Parathyroid adenoma (tissue), 2 donors: ENCODE measurements at regions not wholly inside any gene's neighbourhood (a gene's known extent, or its start where the extent isn't known, plus 50 kb on each side); places are given as distances from the start of the nearest gene placed in this dataset.

Experiments
- H2AFZ ChIP-seq: fragments of 300-600 bp; sonication (generic); one replicate; pipeline ENCODE4 v1.7.0; 2017; ENCODE audit warnings: antibody characterized with exemption, mild to moderate bottlenecking
- H3K27ac ChIP-seq: fragments of 300-600 bp; sonication (generic); one replicate; pipeline ENCODE4 v1.7.0; 2017
- H3K27me3 ChIP-seq: fragments of 300-600 bp; sonication (generic); one replicate; pipeline ENCODE4 v1.7.0; 2017; ENCODE audit warnings: low read length; ENCODE audit not compliant: control insufficient read depth, insufficient read depth
- H3K36me3 ChIP-seq: fragments of 300-600 bp; sonication (generic); one replicate; pipeline ENCODE4 v1.7.0; 2017; ENCODE audit warnings: low read length; ENCODE audit not compliant: control insufficient read depth, insufficient read depth
- H3K4me1 ChIP-seq: fragments of 300-600 bp; sonication (generic); one replicate; pipeline ENCODE4 v1.7.0; 2017; ENCODE audit warnings: control low read depth
- H3K4me2 ChIP-seq: fragments of 300-600 bp; sonication (generic); one replicate; pipeline ENCODE4 v1.7.0; 2017; ENCODE audit warnings: low read length
- H3K4me3 ChIP-seq: fragments of 300-600 bp; sonication (generic); one replicate; pipeline ENCODE4 v1.7.0; 2017; ENCODE audit warnings: low read depth, low read length
- H3K79me2 ChIP-seq: fragments of 300-600 bp; sonication (generic); one replicate; pipeline ENCODE4 v1.7.0; 2017; ENCODE audit warnings: control low read depth
- H3K9ac ChIP-seq: fragments of 300-600 bp; sonication (generic); one replicate; pipeline ENCODE4 v1.7.0; 2017; ENCODE audit warnings: mild to moderate bottlenecking
- H3K9me3 ChIP-seq: fragments of 300-600 bp; sonication (generic); one replicate; pipeline ENCODE4 v1.7.0; 2017; ENCODE audit warnings: low read length; ENCODE audit not compliant: control insufficient read depth
- CTCF ChIP-seq: fragments of 300-600 bp; sonication (generic); IDR thresholded peaks from one replicate; pipeline ENCODE4 v1.7.0; 2017; ENCODE audit warnings: antibody characterized with exemption, mild to moderate bottlenecking
- donor health status: primary hyperparathyroidism.

GRCh38 chrX:39149761-39150160 is 348.5 kb downstream of the MID1IP1 start:
- Histone ChIP-seq H3K36me3 (no peaks in the 10 kb centered on the region), H3K4me1 (no peaks in the 10 kb centered on the region), H2AFZ (no peak overlapping the region), H3K79me2 (no peaks in the 10 kb centered on the region), H3K9me3 (no peaks in the 10 kb centered on the region), H3K27me3 (no peaks in the 10 kb centered on the region), H3K27ac (no peak overlapping the region), H3K9ac (no peak overlapping the region), H3K4me2 (no peak overlapping the region), H3K4me3 (no peak overlapping the region)
- TF ChIP-seq CTCF: no peak

DNA sequence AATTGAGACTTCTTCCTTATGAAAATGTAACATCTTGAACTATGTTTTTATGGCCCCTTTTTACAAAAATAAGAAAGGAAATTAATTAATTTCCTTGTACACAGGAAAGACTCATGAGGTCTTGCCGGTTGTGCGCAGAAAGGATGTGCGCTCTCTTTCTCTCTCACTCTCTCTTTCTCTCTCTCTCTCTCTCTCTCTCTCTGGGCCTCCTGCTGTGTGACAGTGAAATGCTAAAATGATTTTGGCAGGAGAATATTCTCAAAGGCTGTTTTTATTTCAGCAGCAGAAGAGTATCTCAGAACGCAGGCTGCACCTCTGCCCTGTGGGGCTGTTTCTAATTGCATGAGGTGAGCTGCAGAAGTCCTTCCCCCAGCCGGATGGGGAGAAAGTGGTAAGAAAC is 349.0 kb downstream of the MID1IP1 start:
- no peaks in the 10 kb centered on the region for H3K9me3 ChIP-seq
- no peak overlapping the region for H3K9ac ChIP-seq
- H3K4me2 ChIP-seq: no peak overlapping the region
- no peak overlapping the region for H2AFZ ChIP-seq
- H3K4me1 ChIP-seq: no peaks in the 10 kb centered on the region
- no peaks in the 10 kb centered on the region for H3K79me2 ChIP-seq
- H3K27me3 ChIP-seq: no peaks in the 10 kb centered on the region
- no peaks in the 10 kb centered on the region for H3K36me3 ChIP-seq
- H3K4me3 ChIP-seq: no peak overlapping the region
- no peak overlapping the region for H3K27ac ChIP-seq
- TF ChIP-seq CTCF: no peak

GRCh38 chrX:39150621-39151020 is 349.4 kb downstream of the MID1IP1 start:
- Histone ChIP-seq H3K27me3 (no peaks in the 10 kb centered on the region), H3K36me3 (no peaks in the 10 kb centered on the region), H3K9me3 (no peaks in the 10 kb centered on the region), H2AFZ (no peak overlapping the region), H3K4me2 (no peak overlapping the region), H3K4me1 (no peaks in the 10 kb centered on the region), H3K4me3 (no peak overlapping the region), H3K27ac (no peak overlapping the region), H3K9ac (no peak overlapping the region), H3K79me2 (no peaks in the 10 kb centered on the region)
- TF ChIP-seq CTCF: no peak

GRCh38 chrX:39152106-39152649 is 350.9 kb downstream of the MID1IP1 start:
- Histone ChIP-seq H3K9ac (no peak overlapping the region), H3K4me1 (no peaks in the 10 kb centered on the region), H3K9me3 (no peaks in the 10 kb centered on the region), H3K27me3 (no peaks in the 10 kb centered on the region), H2AFZ (no peak overlapping the region), H3K27ac (no peak overlapping the region), H3K79me2 (no peaks in the 10 kb centered on the region), H3K4me2 (no peak overlapping the region), H3K4me3 (no peak overlapping the region), H3K36me3 (no peaks in the 10 kb centered on the region)
- TF ChIP-seq CTCF: no peak

DNA sequence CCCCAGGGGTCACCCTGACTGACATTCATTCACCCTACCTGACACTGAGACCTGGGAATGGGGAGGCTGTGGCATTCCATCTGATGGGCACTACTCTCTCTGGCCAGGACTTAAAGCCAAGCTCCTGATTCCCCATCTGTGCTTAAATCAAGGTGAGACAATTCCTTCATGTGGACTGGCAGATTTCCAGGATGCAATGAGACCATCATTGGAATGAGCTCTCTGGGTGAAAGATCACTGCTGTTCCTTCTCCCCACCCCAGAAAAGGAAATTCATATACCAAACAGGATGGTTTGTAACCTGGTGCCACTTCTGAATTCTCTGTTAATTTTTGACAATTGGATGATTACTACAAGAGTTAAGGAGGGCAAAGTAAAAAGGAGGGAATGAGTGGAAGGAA is 354.8 kb downstream of the MID1IP1 start:
- H3K4me3 ChIP-seq: no peak overlapping the region
- no peak overlapping the region for H3K9ac ChIP-seq
- H3K4me1 ChIP-seq: no peaks in the 10 kb centered on the region
- TF ChIP-seq CTCF: no peak
- H3K9me3 ChIP-seq: no peaks in the 10 kb centered on the region
- no peak overlapping the region for H3K4me2 ChIP-seq
- H3K36me3 ChIP-seq: no peaks in the 10 kb centered on the region
- H3K27ac ChIP-seq: no peak overlapping the region
- H3K79me2 ChIP-seq: no peaks in the 10 kb centered on the region
- H3K27me3 ChIP-seq: no peaks in the 10 kb centered on the region
- H2AFZ ChIP-seq: no peak overlapping the region
